K562 (cell line): ENCODE measurements at regions not wholly inside any gene's neighbourhood (a gene's known extent, or its start where the extent isn't known, plus 50 kb on each side); places are given as distances from the start of the nearest gene placed in this dataset.

ENCODE experiments used
- ATAC-seq: fragments of 200-7000 bp; cut with Tn5 transposase; 3 replicates; pipeline ENCODE4 v1.9.1; 2020; ENCODE audit warnings: moderate library complexity
- BruUV-seq: library from RNA; stranded (reverse); fragments of 400-500 nt; replicated peaks from 2 replicates; lab custom pipeline; 2021; lab: Mats Ljungman, UMichigan
- CTCF ChIA-PET: fragments of 300-600 bp; formaldehyde crosslinking; extraction: SDS; loops from one replicate; lab custom pipeline; 2021; ENCODE audit warnings: low intra/inter-chr PET ratio; lab: Yijun Ruan, JAX
- POLR2A ChIA-PET: fragments of 300-600, 350-650 bp; sonication (Branson Sonifier 250); formaldehyde crosslinking; extraction: SDS; loops from one replicate; lab custom pipeline; 2021; ENCODE audit warnings: antibody characterized with exemption, inconsistent platforms; lab: Yijun Ruan, JAX
- DNase-seq, 4 experiments: peaks; one replicate each; pipeline versions ENCODE4 v3.0.0 to v3.0.0-alpha.2; 2011 to 2018; ENCODE audit warnings: low spot score in 3 of 4, mixed read lengths in 3 of 4; ENCODE audit errors: extremely low read depth in 1 of 4
- FAIRE-seq: peaks from 2 replicates; lab custom pipeline; 2011; peaks lifted over from hg19 to GRCh38; lab: Jason Lieb, UNC
- H2AFZ ChIP-seq: 2 replicates; pipeline ENCODE4 v1.6.0; 2011; ENCODE audit warnings: low read depth, low read length, control low read depth, inconsistent platforms
- H3K27ac ChIP-seq: fragments of 200-600 bp; 3 replicates; pipeline ENCODE4 v1.8.0; 2011; ENCODE audit warnings: low read depth, mild to moderate bottlenecking, control low read depth, inconsistent platforms, low read length, moderate library complexity, mixed read lengths; ENCODE audit errors: extremely low read depth
- H3K27me3 ChIP-seq, 2 experiments: fragments of 300-600 bp in 1 of 2; 2 replicates in 1 of 2; 3 replicates in 1 of 2; pipeline versions ENCODE4 v1.6.0 to v1.8.0; 2011; ENCODE audit warnings: inconsistent platforms in 2 of 2, low read length in 2 of 2, mild to moderate bottlenecking in 1 of 2, mixed read lengths in 1 of 2, moderate library complexity in 1 of 2; ENCODE audit not compliant: control insufficient read depth in 2 of 2, insufficient read depth in 2 of 2
- H3K36me3 ChIP-seq: fragments of 300-600 bp; 3 replicates; pipeline ENCODE4 v1.8.0; 2011; ENCODE audit warnings: mild to moderate bottlenecking, low read length, inconsistent platforms; ENCODE audit not compliant: control insufficient read depth, insufficient read depth
- H3K4me1 ChIP-seq, 2 experiments: fragments of 200-600 bp in 1 of 2; replicated peaks in 1 of 2; 2 replicates in 1 of 2; 3 replicates in 1 of 2; pipeline versions ENCODE4 v1.5.1 to v1.8.0; 2011; ENCODE audit warnings: inconsistent platforms in 2 of 2, low read length in 2 of 2, mild to moderate bottlenecking in 1 of 2, mixed read lengths in 1 of 2, moderate library complexity in 1 of 2; ENCODE audit not compliant: control insufficient read depth in 2 of 2, insufficient read depth in 2 of 2
- H3K4me2 ChIP-seq: 2 replicates; pipeline ENCODE4 v1.6.1; 2011; ENCODE audit warnings: low read length, control low read depth, inconsistent platforms, mixed read lengths; ENCODE audit not compliant: insufficient read depth
- H3K4me3 ChIP-seq: fragments of 200-600 bp; sonication (generic), shearing (Covaris generic); 2 replicates; pipeline ENCODE4 v1.5.1; 2016; ENCODE audit warnings: control low read depth, inconsistent platforms
- H3K79me2 ChIP-seq: fragments of 200-600 bp; 3 replicates; pipeline ENCODE4 v1.8.0; 2011; ENCODE audit warnings: low read length, inconsistent platforms; ENCODE audit not compliant: control insufficient read depth, insufficient read depth
- H3K9ac ChIP-seq, 2 experiments: 2 replicates each; pipeline versions ENCODE4 v1.6.0 to v1.6.1; 2011; ENCODE audit warnings: low read depth in 2 of 2, low read length in 2 of 2, control low read depth in 1 of 2, inconsistent platforms in 1 of 2, mild to moderate bottlenecking in 1 of 2, mixed read lengths in 1 of 2; ENCODE audit not compliant: insufficient read depth in 1 of 2
- H3K9me1 ChIP-seq: one replicate; pipeline ENCODE4 v1.6.0; 2011; ENCODE audit warnings: inconsistent platforms, mild to moderate bottlenecking, low read length, moderate library complexity; ENCODE audit not compliant: control insufficient read depth, insufficient read depth
- H3K9me3 ChIP-seq: replicated peaks from 2 replicates; pipeline ENCODE4 v1.5.1; 2011; ENCODE audit warnings: low read depth, low read length, inconsistent platforms; ENCODE audit not compliant: control insufficient read depth, insufficient read depth
- H4K20me1 ChIP-seq: replicated peaks from 2 replicates; pipeline ENCODE4 v1.6.1; 2011; ENCODE audit warnings: low read length, inconsistent platforms, mixed read lengths; ENCODE audit not compliant: control insufficient read depth, insufficient read depth
- ARHGAP35 ChIP-seq: fragments of 450-650 bp; IDR thresholded peaks from 2 replicates; pipeline ENCODE4 v1.6.1; 2018; ENCODE audit not compliant: partially characterized antibody
- CEBPG ChIP-seq, 3 experiments: fragments of 200-800 bp in 1 of 3; sonication (Bioruptor generic) in 1 of 3; sonication (generic) in 1 of 3; formaldehyde crosslinking in 1 of 3; IDR thresholded peaks in 2 of 3; conservative IDR thresholded peaks in 1 of 3; 2 replicates each; pipeline versions ENCODE4 v1.6.1 to v1.8.0; 2016 to 2022; ENCODE audit warnings: missing compliant biosample characterization in 2 of 3, missing genetic modification characterization in 2 of 3, mild to moderate bottlenecking in 1 of 3, missing genetic modification reagents in 1 of 3
- NCOA2 ChIP-seq, 2 experiments: fragments of 450-650 bp; IDR thresholded peaks; 2 replicates each; pipeline ENCODE4 v1.6.1; 2018; ENCODE audit warnings: mild to moderate bottlenecking in 2 of 2, moderate library complexity in 1 of 2; ENCODE audit not compliant: partially characterized antibody in 2 of 2
- WHSC1 ChIP-seq: IDR thresholded peaks from one replicate; pipeline ENCODE4 v1.6.1; 2012; ENCODE audit warnings: low read length, control low read depth, inconsistent platforms
- XRCC3 ChIP-seq: fragments of 450-650 bp; IDR thresholded peaks from 2 replicates; pipeline ENCODE4 v1.6.1; 2017; ENCODE audit warnings: mild to moderate bottlenecking, moderate library complexity
- ZNF780A ChIP-seq: fragments of 250-450 bp; sonication (Bioruptor Pico); IDR thresholded peaks from 2 replicates; pipeline ENCODE4 v1.5.0; 2021; ENCODE audit warnings: mild to moderate bottlenecking
- in situ Hi-C: fragments of 300-500 bp; cut with MboI; formaldehyde crosslinking; loops from 4 replicates; pipeline ENCODE4 v1.15.0; 2018; ENCODE audit warnings: inconsistent platforms, mixed read lengths
- intact Hi-C: fragments of 100-400 bp; cut with micrococcal nuclease; formaldehyde crosslinking; loops from 2 replicates; pipeline ENCODE4 v1.14.2; 2022
- TF ChIP-seq, protein P1 (sequence below), 2 experiments: fragments of 250-450 bp in 1 of 2; fragments of 450-650 bp in 1 of 2; sonication (Bioruptor Pico) in 1 of 2; IDR thresholded peaks; 2 replicates each; pipeline versions ENCODE4 v1.6.1 to v1.8.0; 2016 to 2021; ENCODE audit warnings: mild to moderate bottlenecking in 2 of 2, moderate library complexity in 2 of 2, missing compliant biosample characterization in 1 of 2, missing genetic modification characterization in 1 of 2
- TF ChIP-seq, protein P2 (sequence below): fragments of 200-400 bp; formaldehyde crosslinking; IDR thresholded peaks from 2 replicates; pipeline ENCODE4 v1.6.1; 2017; ENCODE audit warnings: mild to moderate bottlenecking, low read depth, low read length, moderate library complexity
- TF ChIP-seq, protein P3 (sequence below): fragments of 450-650 bp; IDR thresholded peaks from 2 replicates; pipeline ENCODE4 v1.7.1; 2018; ENCODE audit warnings: mild to moderate bottlenecking, low read depth; ENCODE audit not compliant: partially characterized antibody
- TF ChIP-seq, protein P4 (sequence below): fragments of 250-450 bp; sonication (Bioruptor Pico); IDR thresholded peaks from 2 replicates; pipeline ENCODE4 v1.4.0; 2020

DNA sequence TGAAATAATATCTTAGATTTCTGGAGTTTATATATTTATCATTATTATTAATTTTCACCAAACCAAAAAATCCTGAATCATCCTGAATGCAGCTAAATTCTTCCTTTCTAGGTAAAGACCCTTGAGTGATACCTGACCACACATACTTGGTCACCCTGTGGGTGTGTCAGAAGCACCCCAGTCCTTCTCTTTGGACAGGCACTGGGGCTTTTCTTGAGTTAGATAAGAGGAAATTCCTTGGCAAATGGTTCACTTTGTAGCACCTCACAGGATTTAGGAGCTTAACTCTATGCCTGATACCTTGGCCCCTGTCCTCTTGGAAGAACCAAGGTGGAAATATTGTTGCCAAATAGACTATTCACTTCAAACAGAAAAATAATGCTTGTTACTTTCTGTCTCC lies 69.6 kb upstream of the PNPLA4 start:
- no peak overlapping the region for H3K4me3 ChIP-seq
- CTCF ChIA-PET, result interaction anchor here (0.7 kb wide), 1 partner anchor 742 kb away, joined by 3 read pairs; no protein-coding TSS in a partner anchor
- intact Hi-C loops (loop anchor here (1.0 kb wide), 2 partner anchors 741 to 818 kb away; no protein-coding TSS in a partner anchor), in situ Hi-C loops (loop anchor here (10.0 kb wide), 1 partner anchor 738 kb away; the partner anchor contains the start of gene ANOS1)
- no peak for DNase-seq
- H3K4me2 ChIP-seq, result no peak overlapping the region
- no peaks in the 10 kb centered on the region for H3K79me2 ChIP-seq
- no peak for FAIRE-seq
- no peaks in the 10 kb centered on the region for H3K4me1 ChIP-seq
- BruUV-seq, result no TSS peak
- no peaks in the 10 kb centered on the region for H3K36me3 ChIP-seq
- H4K20me1 ChIP-seq, result no peaks in the 10 kb centered on the region
- no peaks in the 10 kb centered on the region for H3K9me3 ChIP-seq
- no peak overlapping the region for H3K9ac ChIP-seq
- POLR2A ChIA-PET, result no interaction called here
- no peaks in the 10 kb centered on the region for H3K27me3 ChIP-seq
- H3K9me1 ChIP-seq, result no peaks in the 10 kb centered on the region
- no peak overlapping the region for H3K27ac ChIP-seq
- no peak for ATAC-seq
- H2AFZ ChIP-seq, result no peak overlapping the region
- TF ChIP-seq XRCC3 (no peak), ZNF780A (CRISPR knock-in tag) (no peak), NCOA2 (IDR thresholded peaks at IDR 0.05; ENCODE audit: partially characterized antibody in 2 of 2) (no peak), CEBPG (CRISPR knock-in tag; IDR thresholded peaks at IDR 0.05) (no peak), CEBPG (tag; conservative IDR thresholded peaks at IDR 0.05 in 1 of 2, IDR thresholded peaks at IDR 0.05 in 1 of 2) (no peak), ARHGAP35 (no peak), WHSC1 (no peak)
- TF ChIP-seq, protein P1, sequence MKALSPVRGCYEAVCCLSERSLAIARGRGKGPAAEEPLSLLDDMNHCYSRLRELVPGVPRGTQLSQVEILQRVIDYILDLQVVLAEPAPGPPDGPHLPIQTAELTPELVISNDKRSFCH (CRISPR knock-in tag; IDR thresholded peaks at IDR 0.05), result no peak
- TF ChIP-seq, protein P1 (tag; IDR thresholded peaks at IDR 0.05), result no peak
- TF ChIP-seq, protein P2, sequence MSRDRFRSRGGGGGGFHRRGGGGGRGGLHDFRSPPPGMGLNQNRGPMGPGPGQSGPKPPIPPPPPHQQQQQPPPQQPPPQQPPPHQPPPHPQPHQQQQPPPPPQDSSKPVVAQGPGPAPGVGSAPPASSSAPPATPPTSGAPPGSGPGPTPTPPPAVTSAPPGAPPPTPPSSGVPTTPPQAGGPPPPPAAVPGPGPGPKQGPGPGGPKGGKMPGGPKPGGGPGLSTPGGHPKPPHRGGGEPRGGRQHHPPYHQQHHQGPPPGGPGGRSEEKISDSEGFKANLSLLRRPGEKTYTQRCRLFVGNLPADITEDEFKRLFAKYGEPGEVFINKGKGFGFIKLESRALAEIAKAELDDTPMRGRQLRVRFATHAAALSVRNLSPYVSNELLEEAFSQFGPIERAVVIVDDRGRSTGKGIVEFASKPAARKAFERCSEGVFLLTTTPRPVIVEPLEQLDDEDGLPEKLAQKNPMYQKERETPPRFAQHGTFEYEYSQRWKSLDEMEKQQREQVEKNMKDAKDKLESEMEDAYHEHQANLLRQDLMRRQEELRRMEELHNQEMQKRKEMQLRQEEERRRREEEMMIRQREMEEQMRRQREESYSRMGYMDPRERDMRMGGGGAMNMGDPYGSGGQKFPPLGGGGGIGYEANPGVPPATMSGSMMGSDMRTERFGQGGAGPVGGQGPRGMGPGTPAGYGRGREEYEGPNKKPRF, result no peak
- TF ChIP-seq, protein P3, sequence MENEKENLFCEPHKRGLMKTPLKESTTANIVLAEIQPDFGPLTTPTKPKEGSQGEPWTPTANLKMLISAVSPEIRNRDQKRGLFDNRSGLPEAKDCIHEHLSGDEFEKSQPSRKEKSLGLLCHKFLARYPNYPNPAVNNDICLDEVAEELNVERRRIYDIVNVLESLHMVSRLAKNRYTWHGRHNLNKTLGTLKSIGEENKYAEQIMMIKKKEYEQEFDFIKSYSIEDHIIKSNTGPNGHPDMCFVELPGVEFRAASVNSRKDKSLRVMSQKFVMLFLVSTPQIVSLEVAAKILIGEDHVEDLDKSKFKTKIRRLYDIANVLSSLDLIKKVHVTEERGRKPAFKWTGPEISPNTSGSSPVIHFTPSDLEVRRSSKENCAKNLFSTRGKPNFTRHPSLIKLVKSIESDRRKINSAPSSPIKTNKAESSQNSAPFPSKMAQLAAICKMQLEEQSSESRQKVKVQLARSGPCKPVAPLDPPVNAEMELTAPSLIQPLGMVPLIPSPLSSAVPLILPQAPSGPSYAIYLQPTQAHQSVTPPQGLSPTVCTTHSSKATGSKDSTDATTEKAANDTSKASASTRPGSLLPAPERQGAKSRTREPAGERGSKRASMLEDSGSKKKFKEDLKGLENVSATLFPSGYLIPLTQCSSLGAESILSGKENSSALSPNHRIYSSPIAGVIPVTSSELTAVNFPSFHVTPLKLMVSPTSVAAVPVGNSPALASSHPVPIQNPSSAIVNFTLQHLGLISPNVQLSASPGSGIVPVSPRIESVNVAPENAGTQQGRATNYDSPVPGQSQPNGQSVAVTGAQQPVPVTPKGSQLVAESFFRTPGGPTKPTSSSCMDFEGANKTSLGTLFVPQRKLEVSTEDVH, result no peak
- TF ChIP-seq, protein P4, sequence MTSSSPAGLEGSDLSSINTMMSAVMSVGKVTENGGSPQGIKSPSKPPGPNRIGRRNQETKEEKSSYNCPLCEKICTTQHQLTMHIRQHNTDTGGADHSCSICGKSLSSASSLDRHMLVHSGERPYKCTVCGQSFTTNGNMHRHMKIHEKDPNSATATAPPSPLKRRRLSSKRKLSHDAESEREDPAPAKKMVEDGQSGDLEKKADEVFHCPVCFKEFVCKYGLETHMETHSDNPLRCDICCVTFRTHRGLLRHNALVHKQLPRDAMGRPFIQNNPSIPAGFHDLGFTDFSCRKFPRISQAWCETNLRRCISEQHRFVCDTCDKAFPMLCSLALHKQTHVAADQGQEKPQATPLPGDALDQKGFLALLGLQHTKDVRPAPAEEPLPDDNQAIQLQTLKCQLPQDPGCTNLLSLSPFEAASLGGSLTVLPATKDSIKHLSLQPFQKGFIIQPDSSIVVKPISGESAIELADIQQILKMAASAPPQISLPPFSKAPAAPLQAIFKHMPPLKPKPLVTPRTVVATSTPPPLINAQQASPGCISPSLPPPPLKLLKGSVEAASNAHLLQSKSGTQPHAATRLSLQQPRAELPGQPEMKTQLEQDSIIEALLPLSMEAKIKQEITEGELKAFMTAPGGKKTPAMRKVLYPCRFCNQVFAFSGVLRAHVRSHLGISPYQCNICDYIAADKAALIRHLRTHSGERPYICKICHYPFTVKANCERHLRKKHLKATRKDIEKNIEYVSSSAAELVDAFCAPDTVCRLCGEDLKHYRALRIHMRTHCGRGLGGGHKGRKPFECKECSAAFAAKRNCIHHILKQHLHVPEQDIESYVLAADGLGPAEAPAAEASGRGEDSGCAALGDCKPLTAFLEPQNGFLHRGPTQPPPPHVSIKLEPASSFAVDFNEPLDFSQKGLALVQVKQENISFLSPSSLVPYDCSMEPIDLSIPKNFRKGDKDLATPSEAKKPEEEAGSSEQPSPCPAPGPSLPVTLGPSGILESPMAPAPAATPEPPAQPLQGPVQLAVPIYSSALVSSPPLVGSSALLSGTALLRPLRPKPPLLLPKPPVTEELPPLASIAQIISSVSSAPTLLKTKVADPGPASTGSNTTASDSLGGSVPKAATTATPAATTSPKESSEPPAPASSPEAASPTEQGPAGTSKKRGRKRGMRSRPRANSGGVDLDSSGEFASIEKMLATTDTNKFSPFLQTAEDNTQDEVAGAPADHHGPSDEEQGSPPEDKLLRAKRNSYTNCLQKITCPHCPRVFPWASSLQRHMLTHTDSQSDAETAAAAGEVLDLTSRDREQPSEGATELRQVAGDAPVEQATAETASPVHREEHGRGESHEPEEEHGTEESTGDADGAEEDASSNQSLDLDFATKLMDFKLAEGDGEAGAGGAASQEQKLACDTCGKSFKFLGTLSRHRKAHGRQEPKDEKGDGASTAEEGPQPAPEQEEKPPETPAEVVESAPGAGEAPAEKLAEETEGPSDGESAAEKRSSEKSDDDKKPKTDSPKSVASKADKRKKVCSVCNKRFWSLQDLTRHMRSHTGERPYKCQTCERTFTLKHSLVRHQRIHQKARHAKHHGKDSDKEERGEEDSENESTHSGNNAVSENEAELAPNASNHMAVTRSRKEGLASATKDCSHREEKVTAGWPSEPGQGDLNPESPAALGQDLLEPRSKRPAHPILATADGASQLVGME (CRISPR knock-in tag), result no peak
